ENCODE measurements at regions not wholly inside any gene's neighbourhood (a gene's known extent, or its start where the extent isn't known, plus 50 kb on each side); places are given as distances from the start of the nearest gene placed in this dataset.

DNA sequence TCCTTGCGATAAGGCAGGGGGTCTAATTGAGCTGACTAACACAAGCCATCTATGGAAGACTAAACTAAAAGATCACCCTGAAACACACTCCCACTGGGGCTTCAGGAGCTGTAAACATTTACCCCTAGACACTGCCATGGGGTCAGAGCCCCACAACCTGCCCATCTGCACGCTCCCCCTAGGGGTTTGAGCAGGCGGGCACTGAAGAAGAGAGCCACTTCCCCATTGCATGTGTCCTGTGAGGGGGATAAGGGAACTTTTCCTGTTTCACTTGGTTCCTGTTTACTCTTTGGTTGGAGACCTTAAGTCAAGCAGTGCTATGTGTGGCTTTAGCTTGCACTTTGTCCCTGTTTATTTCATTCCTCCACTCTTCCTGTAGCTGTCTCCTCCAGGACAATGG, 1929.5 kb upstream of the CDH9 start:
- H3K9me2 ChIP-seq (replicated peaks; ENCODE audit: control insufficient read depth, low read length), result no peaks in the 10 kb centered on the region
- no peaks in the 10 kb centered on the region for H3K4me1 ChIP-seq (ENCODE audit: control insufficient read depth, low read length)
- no peak overlapping the region for H3K27ac ChIP-seq (ENCODE audit: low read depth, low read length)
- no peaks in the 10 kb centered on the region for H4K20me1 ChIP-seq (ENCODE audit: control insufficient read depth, insufficient read depth, low read depth, low read length)
- no peaks in the 10 kb centered on the region for H3F3A ChIP-seq (ENCODE audit: control insufficient read depth, insufficient read depth)
- TF ChIP-seq EZH2phosphoT487 (IDR thresholded peaks at IDR 0.05; ENCODE audit: borderline replicate concordance, low read length), result no peak
- TF ChIP-seq, protein P1, sequence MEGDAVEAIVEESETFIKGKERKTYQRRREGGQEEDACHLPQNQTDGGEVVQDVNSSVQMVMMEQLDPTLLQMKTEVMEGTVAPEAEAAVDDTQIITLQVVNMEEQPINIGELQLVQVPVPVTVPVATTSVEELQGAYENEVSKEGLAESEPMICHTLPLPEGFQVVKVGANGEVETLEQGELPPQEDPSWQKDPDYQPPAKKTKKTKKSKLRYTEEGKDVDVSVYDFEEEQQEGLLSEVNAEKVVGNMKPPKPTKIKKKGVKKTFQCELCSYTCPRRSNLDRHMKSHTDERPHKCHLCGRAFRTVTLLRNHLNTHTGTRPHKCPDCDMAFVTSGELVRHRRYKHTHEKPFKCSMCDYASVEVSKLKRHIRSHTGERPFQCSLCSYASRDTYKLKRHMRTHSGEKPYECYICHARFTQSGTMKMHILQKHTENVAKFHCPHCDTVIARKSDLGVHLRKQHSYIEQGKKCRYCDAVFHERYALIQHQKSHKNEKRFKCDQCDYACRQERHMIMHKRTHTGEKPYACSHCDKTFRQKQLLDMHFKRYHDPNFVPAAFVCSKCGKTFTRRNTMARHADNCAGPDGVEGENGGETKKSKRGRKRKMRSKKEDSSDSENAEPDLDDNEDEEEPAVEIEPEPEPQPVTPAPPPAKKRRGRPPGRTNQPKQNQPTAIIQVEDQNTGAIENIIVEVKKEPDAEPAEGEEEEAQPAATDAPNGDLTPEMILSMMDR (IDR thresholded peaks at IDR 0.05; ENCODE audit: low read depth, low read length, poor library complexity, severe bottlenecking), result no peak
- H3K36me3 ChIP-seq (ENCODE audit: control insufficient read depth, low read length), result no peaks in the 10 kb centered on the region
- H3K79me2 ChIP-seq (ENCODE audit: control insufficient read depth, low read length), result no peaks in the 10 kb centered on the region
- no peak overlapping the region for H3K4me3 ChIP-seq (ENCODE audit: low read length)
- no peaks in the 10 kb centered on the region for H3K9me3 ChIP-seq (ENCODE audit: control insufficient read depth, insufficient read depth, low read length)
- H3K27me3 ChIP-seq (ENCODE audit: control insufficient read depth, low read length), result no peaks in the 10 kb centered on the region
- no peak overlapping the region for H3K4me2 ChIP-seq (ENCODE audit: low read length)

DNA sequence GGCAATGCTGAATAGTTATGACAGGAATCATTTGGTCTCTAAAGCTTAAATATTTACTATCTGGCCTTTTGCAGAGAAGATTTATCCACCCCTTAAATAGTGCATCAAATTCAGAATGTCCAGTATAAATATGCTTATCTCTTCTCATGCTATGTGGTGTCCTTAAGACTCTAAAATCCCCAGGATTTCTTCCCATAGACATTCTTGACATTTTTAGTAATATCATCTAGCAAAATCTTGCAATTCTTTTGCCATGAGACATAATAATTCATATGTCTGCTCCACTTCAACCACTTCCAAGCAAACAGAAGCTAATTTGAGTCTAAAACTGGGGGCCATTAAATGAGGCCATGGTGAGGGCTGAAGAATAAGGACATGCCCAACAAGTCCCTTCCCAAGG, 1923.4 kb upstream of the CDH9 start:
- no peak for TF ChIP-seq EZH2phosphoT487 (IDR thresholded peaks at IDR 0.05; ENCODE audit: borderline replicate concordance, low read length)
- TF ChIP-seq, protein P1 (IDR thresholded peaks at IDR 0.05; ENCODE audit: low read depth, low read length, poor library complexity, severe bottlenecking), result no peak
- H3F3A ChIP-seq (ENCODE audit: control insufficient read depth, insufficient read depth), result no peaks in the 10 kb centered on the region
- no peaks in the 10 kb centered on the region for H3K9me2 ChIP-seq (replicated peaks; ENCODE audit: control insufficient read depth, low read length)
- H3K27me3 ChIP-seq (ENCODE audit: control insufficient read depth, low read length), result no peaks in the 10 kb centered on the region
- no peak overlapping the region for H3K4me2 ChIP-seq (ENCODE audit: low read length)
- H3K27ac ChIP-seq (ENCODE audit: low read depth, low read length), result no peak overlapping the region
- H3K9me3 ChIP-seq (ENCODE audit: control insufficient read depth, insufficient read depth, low read length), result no peaks in the 10 kb centered on the region
- no peaks in the 10 kb centered on the region for H3K4me1 ChIP-seq (ENCODE audit: control insufficient read depth, low read length)
- no peaks in the 10 kb centered on the region for H3K79me2 ChIP-seq (ENCODE audit: control insufficient read depth, low read length)
- H4K20me1 ChIP-seq (ENCODE audit: control insufficient read depth, insufficient read depth, low read depth, low read length), result no peaks in the 10 kb centered on the region
- H3K36me3 ChIP-seq (ENCODE audit: control insufficient read depth, low read length), result no peaks in the 10 kb centered on the region
- H3K4me3 ChIP-seq (ENCODE audit: low read length), result no peak overlapping the region

DNA sequence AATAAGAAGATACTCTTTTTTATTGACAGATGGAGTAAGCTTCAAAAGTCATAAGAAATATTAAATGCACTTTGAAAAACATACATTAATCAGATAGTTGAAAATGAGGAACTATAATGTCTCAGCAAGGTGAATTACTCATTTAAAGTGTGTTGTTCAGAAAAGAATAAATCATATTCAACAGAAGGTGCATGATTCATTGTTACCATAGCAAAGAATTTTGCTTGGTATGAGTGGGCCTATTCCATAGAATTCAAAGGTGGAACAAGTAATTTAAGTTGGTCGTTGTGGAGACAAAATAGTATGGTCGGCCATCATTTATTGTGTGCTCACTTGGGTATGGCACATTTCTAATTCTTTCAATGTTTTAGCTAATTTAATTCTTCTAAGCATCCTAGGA, 1920.2 kb upstream of the CDH9 start:
- Histone ChIP-seq H3K9me3 (ENCODE audit: control insufficient read depth, insufficient read depth, low read length) (no peaks in the 10 kb centered on the region), H3K4me2 (ENCODE audit: low read length) (no peak overlapping the region), H4K20me1 (ENCODE audit: control insufficient read depth, insufficient read depth, low read depth, low read length) (no peaks in the 10 kb centered on the region), H3K27ac (ENCODE audit: low read depth, low read length) (no peak overlapping the region), H3K9me2 (replicated peaks; ENCODE audit: control insufficient read depth, low read length) (no peaks in the 10 kb centered on the region), H3F3A (ENCODE audit: control insufficient read depth, insufficient read depth) (no peaks in the 10 kb centered on the region), H3K27me3 (ENCODE audit: control insufficient read depth, low read length) (no peaks in the 10 kb centered on the region), H3K4me3 (ENCODE audit: low read length) (no peak overlapping the region), H3K36me3 (ENCODE audit: control insufficient read depth, low read length) (no peaks in the 10 kb centered on the region), H3K79me2 (ENCODE audit: control insufficient read depth, low read length) (no peaks in the 10 kb centered on the region), H3K4me1 (ENCODE audit: control insufficient read depth, low read length) (no peaks in the 10 kb centered on the region)
- TF ChIP-seq, protein P1 (IDR thresholded peaks at IDR 0.05; ENCODE audit: low read depth, low read length, poor library complexity, severe bottlenecking), result no peak
- TF ChIP-seq EZH2phosphoT487 (IDR thresholded peaks at IDR 0.05; ENCODE audit: borderline replicate concordance, low read length), result no peak

DNA sequence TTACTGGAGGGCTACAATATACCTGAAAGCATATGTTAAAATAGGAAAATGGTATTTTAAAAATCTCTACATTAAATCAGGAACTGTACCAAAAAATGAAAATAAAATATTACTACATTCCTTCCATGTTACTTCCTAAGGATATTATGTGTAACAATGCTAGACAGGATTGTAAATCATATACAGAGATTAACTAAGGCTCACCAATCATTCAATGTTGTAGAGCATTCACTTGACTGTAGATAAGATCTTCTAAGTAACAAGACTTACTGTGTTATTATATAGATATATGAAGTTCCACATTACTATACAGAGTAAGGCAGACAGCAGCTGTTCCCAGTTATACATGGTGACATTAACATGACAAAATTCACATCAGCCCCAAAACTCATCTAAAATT, 1919.1 kb upstream of the CDH9 start:
- no peaks in the 10 kb centered on the region for H4K20me1 ChIP-seq (ENCODE audit: control insufficient read depth, insufficient read depth, low read depth, low read length)
- TF ChIP-seq EZH2phosphoT487 (IDR thresholded peaks at IDR 0.05; ENCODE audit: borderline replicate concordance, low read length), result no peak
- TF ChIP-seq, protein P1 (IDR thresholded peaks at IDR 0.05; ENCODE audit: low read depth, low read length, poor library complexity, severe bottlenecking), result no peak
- H3K27ac ChIP-seq (ENCODE audit: low read depth, low read length), result no peak overlapping the region
- H3K9me2 ChIP-seq (replicated peaks; ENCODE audit: control insufficient read depth, low read length), result no peaks in the 10 kb centered on the region
- H3K36me3 ChIP-seq (ENCODE audit: control insufficient read depth, low read length), result no peaks in the 10 kb centered on the region
- H3K4me2 ChIP-seq (ENCODE audit: low read length), result no peak overlapping the region
- no peaks in the 10 kb centered on the region for H3F3A ChIP-seq (ENCODE audit: control insufficient read depth, insufficient read depth)
- H3K9me3 ChIP-seq (ENCODE audit: control insufficient read depth, insufficient read depth, low read length), result no peaks in the 10 kb centered on the region
- no peaks in the 10 kb centered on the region for H3K79me2 ChIP-seq (ENCODE audit: control insufficient read depth, low read length)
- H3K27me3 ChIP-seq (ENCODE audit: control insufficient read depth, low read length), result no peaks in the 10 kb centered on the region
- no peak overlapping the region for H3K4me3 ChIP-seq (ENCODE audit: low read length)
- no peaks in the 10 kb centered on the region for H3K4me1 ChIP-seq (ENCODE audit: control insufficient read depth, low read length)
